Heart left ventricle (tissue), 16 donors: ENCODE measurements at regions not wholly inside any gene's neighbourhood (a gene's known extent, or its start where the extent isn't known, plus 50 kb on each side); places are given as distances from the start of the nearest gene placed in this dataset.
"Not testable (repeated sequence)": the region's sequence is repeated elsewhere in the genome, so short reads cannot be mapped to it uniquely, and the experiment has no call there.

Experiments used
- ATAC-seq, 4 donors: fragments of 200-7000 bp; cut with Tn5 transposase; one replicate each; pipeline ENCODE4 v1.9.1; 2020 to 2022; ENCODE audit warnings: moderate library complexity in 4 of 4, mild to moderate bottlenecking in 3 of 4, moderate number of reproducible peaks in 1 of 4
- DNase-seq, 5 donors: peaks; one replicate each; pipeline ENCODE4 v3.0.0-alpha.2; 2020
- H3K27ac ChIP-seq, 12 donors: fragments of 200-600 bp; sonication (generic) in 4 of 12; one replicate each; pipeline versions ENCODE4 v1.5.0 to v1.8.0; 2016 to 2022; ENCODE audit warnings: mild to moderate bottlenecking in 2 of 12
- H3K27me3 ChIP-seq, 9 donors: fragments of 200-600 bp; sonication (generic) in 2 of 9; one replicate each; pipeline versions ENCODE4 v1.5.1 to v1.8.0; 2016 to 2022; ENCODE audit warnings: mild to moderate bottlenecking in 3 of 9
- H3K36me3 ChIP-seq, 9 donors: fragments of 200-600 bp; sonication (generic) in 2 of 9; one replicate each; pipeline versions ENCODE4 v1.5.0 to v1.8.0; 2018 to 2022; ENCODE audit warnings: mild to moderate bottlenecking in 2 of 9
- H3K4me1 ChIP-seq, 12 donors: fragments of 200-600 bp; sonication (generic) in 4 of 12; one replicate each; pipeline versions ENCODE4 v1.5.0 to v1.8.0; 2016 to 2022; ENCODE audit warnings: mild to moderate bottlenecking in 3 of 12
- H3K4me3 ChIP-seq, 12 donors: fragments of 200-600 bp; sonication (generic) in 4 of 12; one replicate each; pipeline versions ENCODE4 v1.5.0 to v1.8.0; 2017 to 2022; ENCODE audit warnings: mild to moderate bottlenecking in 9 of 12, moderate library complexity in 4 of 12
- H3K9me3 ChIP-seq, 12 donors: fragments of 200-600 bp; sonication (generic) in 4 of 12; one replicate each; pipeline versions ENCODE4 v1.5.0 to v1.8.0; 2016 to 2022; ENCODE audit warnings: mild to moderate bottlenecking in 1 of 12
- CTCF ChIP-seq, 12 donors: fragments of 200-600 bp; sonication (generic) in 4 of 12; IDR thresholded peaks; one replicate each; pipeline versions ENCODE4 v1.5.0 to v1.8.0; 2018 to 2022; ENCODE audit warnings: antibody characterized with exemption in 12 of 12, mild to moderate bottlenecking in 5 of 12
- POLR2A ChIP-seq, 2 donors: fragments of 450-650 bp; IDR thresholded peaks; one replicate each; pipeline ENCODE4 v1.6.1; 2017; ENCODE audit warnings: antibody characterized with exemption in 2 of 2, mild to moderate bottlenecking in 2 of 2, moderate library complexity in 2 of 2
- WGBS, 4 donors: extraction: QIAGEN DNeasy Blood & Tissue Kit in 2 of 4; methylation state at CpG; one replicate each; pipeline versions ENCODE4 v1.1.5 to v1.1.7; 2013 to 2018; 5-methylcytosine and 5-hydroxymethylcytosine counted together
- intact Hi-C, 10 donors: fragments of 100-400 bp; cut with DNase I; formaldehyde crosslinking; loops; one replicate each; pipeline versions ENCODE4 v1.11.1 to v1.14.2; 2022
- donor health status: ischemic (EF 13 %, LVEDD 7.1; RV severe dilation, severe dysfunction).
- donor health status: healthy with polysubstance abuse.
- donor health status: DM: no; HTN: yes; CAD: no.
- donor health status: DM: no; HTN: no; CAD: no.
- donor health status: ischemic (EF 25% LVEDD 6.9; RV normal size, moderate dysfunction).
- donor health status: ischemic (EF 25% LVEDD 5.7; RV mildly dilated, moderate dysfunction).
- donor health status: healthy.
- donor health status: DM: yes; HTN: yes; CAD: no.
- donor health status: ischemic (EF 35%, LVEDD 5.7; RV mildly dilated, moderate dysfunction).
- donor health status: nonischemic (EF 11% LVEDD 7.7; RV severe dilation, severe dysfunction).
- donor health status: DM: yes; HTN: yes; CAD: no.
- donor health status: PGD.
- donor health status: ischemic (EF 29% LVEDD 5.4; RV normal size, mild dysfunction).
- donor health status: nonischemic (EF 23%, LVEDD 6.1; RV moderate dilation, normal function).

DNA sequence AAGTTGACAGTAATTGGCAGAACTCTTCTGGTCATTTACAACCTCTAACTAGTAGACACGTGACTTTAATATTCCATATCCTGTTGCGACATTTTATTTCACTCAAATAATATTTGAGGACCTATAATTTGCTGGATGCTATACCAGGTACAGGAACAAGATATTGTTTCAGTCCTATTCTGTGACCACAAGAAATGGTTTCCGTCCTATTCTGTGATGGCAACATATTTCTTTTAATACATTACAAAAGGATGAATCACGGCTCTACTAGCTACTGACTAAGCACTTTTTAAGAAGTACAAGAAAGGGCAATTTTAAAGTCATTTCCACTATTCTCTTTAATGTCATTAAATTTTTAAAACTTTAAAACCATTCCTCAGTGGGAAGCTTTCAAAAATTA is 400.2 kb downstream of the CNTN3 start:
- no peaks in the 10 kb centered on the region for H3K36me3 ChIP-seq
- H3K27me3 ChIP-seq = no peaks in the 10 kb centered on the region
- H3K27ac ChIP-seq = no peak overlapping the region
- no peak overlapping the region for H3K4me3 ChIP-seq
- H3K9me3 ChIP-seq = no peaks in the 10 kb centered on the region
- no peak for ATAC-seq
- intact Hi-C loops = no loop called here
- 83 to 88% (median 85%) methylated on average over 4 of the region's 4 CpGs for WGBS, 4 donors
- H3K4me1 ChIP-seq = no peaks in the 10 kb centered on the region
- TF ChIP-seq CTCF (IDR thresholded peaks at IDR 0.05) (no peak), POLR2A (IDR thresholded peaks at IDR 0.05) (no peak)
- no peak for DNase-seq

DNA sequence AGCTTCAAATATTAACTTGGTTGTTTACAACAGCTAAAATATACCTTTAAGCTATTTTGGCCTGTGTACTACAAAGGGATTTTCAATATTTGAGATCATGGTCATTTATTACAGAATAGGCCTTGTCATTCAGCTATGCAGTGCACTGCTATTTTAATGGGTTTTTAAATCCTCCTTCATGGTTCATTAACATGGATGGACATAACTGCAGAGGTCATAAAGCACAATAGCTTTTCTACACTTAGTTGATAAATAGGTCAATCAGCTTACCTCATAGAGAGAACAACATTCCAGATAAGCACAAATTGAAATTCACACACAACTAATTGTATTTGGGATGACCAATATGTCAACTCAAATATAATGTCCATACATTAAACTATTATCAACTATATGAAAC is 403.7 kb downstream of the CNTN3 start:
- TF ChIP-seq CTCF (IDR thresholded peaks at IDR 0.05) (no peak), POLR2A (IDR thresholded peaks at IDR 0.05) (no peak)
- H3K4me3 ChIP-seq = no peak overlapping the region
- no peaks in the 10 kb centered on the region for H3K9me3 ChIP-seq
- intact Hi-C loops = no loop called here
- DNase-seq (no peak), ATAC-seq (no peak)
- H3K27ac ChIP-seq = no peak overlapping the region
- H3K27me3 ChIP-seq = no peaks in the 10 kb centered on the region
- H3K4me1 ChIP-seq = no peaks in the 10 kb centered on the region
- H3K36me3 ChIP-seq = no peaks in the 10 kb centered on the region

- intact Hi-C loops = no loop called here
Measured at GRCh38 chr3:74200952-74201351, 413.5 kb downstream of the CNTN3 start.

DNA sequence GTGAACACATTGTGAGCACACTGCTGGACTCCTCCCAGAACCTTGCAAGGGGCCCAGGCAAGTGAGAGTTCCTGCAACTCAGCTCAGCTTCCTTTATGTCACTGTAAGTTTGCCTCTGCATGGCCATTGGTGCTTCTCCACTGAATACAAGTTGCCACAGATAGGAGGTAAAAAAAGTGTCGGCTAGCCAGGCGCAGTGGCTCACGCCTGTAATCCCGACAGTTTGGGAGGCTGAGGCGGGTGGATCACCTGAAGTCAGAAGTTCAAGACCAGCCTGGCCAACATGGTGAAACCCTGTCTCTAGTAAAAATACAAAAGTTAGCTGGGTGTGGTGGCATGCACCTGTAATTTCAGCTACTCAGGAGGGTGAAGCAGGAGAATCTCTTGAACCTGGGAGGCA is 435.8 kb downstream of the CNTN3 start:
- H3K4me1 ChIP-seq, intact Hi-C loops, H3K4me3 ChIP-seq, H3K27ac ChIP-seq, H3K27me3 ChIP-seq, ATAC-seq, H3K9me3 ChIP-seq, H3K36me3 ChIP-seq, DNase-seq: not testable (repeated sequence)
- WGBS, 4 donors = 83 to 95% (median 91%) methylated on average over 5 of the region's 5 CpGs

More at GRCh38 chr3:74200952-74201351, 413.5 kb downstream of the CNTN3 start:
- WGBS, 4 donors = 65 to 71% (median 68%) methylated on average over 2 of the region's 2 CpGs
- Histone ChIP-seq H3K4me1 (no peaks in the 10 kb centered on the region), H3K27ac (no peak overlapping the region), H3K36me3 (no peaks in the 10 kb centered on the region), H3K27me3 (no peaks in the 10 kb centered on the region), H3K9me3 (peaks cover 0 to 10% (median 0%) of the 10 kb centered on the region in 12 donors), H3K4me3 (no peak overlapping the region)
- DNase-seq (no peak), ATAC-seq (no peak)
- no peak for TF ChIP-seq POLR2A (IDR thresholded peaks at IDR 0.05)
- TF ChIP-seq CTCF (IDR thresholded peaks at IDR 0.05) = no peak

GRCh38 chr3:74173090-74173489 is 441.4 kb downstream of the CNTN3 start:
- intact Hi-C loops = no loop called here
- no peak overlapping the region for H3K27ac ChIP-seq
- WGBS, 4 donors = 39 to 47% (median 43%) methylated on average over 2 of the region's 2 CpGs
- ATAC-seq = no peak
- no peaks in the 10 kb centered on the region for H3K4me1 ChIP-seq
- TF ChIP-seq CTCF (IDR thresholded peaks at IDR 0.05) = no peak
- no peak for TF ChIP-seq POLR2A (IDR thresholded peaks at IDR 0.05)
- H3K9me3 ChIP-seq = no peaks in the 10 kb centered on the region
- H3K27me3 ChIP-seq = no peaks in the 10 kb centered on the region
- no peaks in the 10 kb centered on the region for H3K36me3 ChIP-seq
- no peak for DNase-seq
- no peak overlapping the region for H3K4me3 ChIP-seq
